Liver (tissue), 8 donors: ENCODE measurements at regions not wholly inside any gene's neighbourhood (a gene's known extent, or its start where the extent isn't known, plus 50 kb on each side); places are given as distances from the start of the nearest gene placed in this dataset.

ENCODE experiments used
- DNase-seq: peaks from one replicate; pipeline ENCODE4 v3.0.0-alpha.2; 2017; ENCODE audit warnings: low spot score
- H3K27ac ChIP-seq, 2 donors: one replicate each; pipeline ENCODE4 v1.7.0; 2013; ENCODE audit warnings: inconsistent platforms in 2 of 2, low read length in 2 of 2, control low read depth in 1 of 2, low read depth in 1 of 2, mild to moderate bottlenecking in 1 of 2
- H3K27me3 ChIP-seq, 4 donors: one replicate each; pipeline versions ENCODE4 v1.6.1 to v1.7.0; 2013; ENCODE audit warnings: low read length in 3 of 4, inconsistent platforms in 1 of 4, mild to moderate bottlenecking in 1 of 4, moderate library complexity in 1 of 4; ENCODE audit not compliant: control insufficient read depth in 4 of 4, insufficient read depth in 4 of 4
- H3K36me3 ChIP-seq, 4 donors: one replicate each; pipeline versions ENCODE4 v1.6.1 to v1.7.0; 2013; ENCODE audit warnings: low read length in 3 of 4, mild to moderate bottlenecking in 3 of 4, low read depth in 1 of 4, moderate library complexity in 1 of 4; ENCODE audit not compliant: control insufficient read depth in 4 of 4, insufficient read depth in 3 of 4
- H3K4me1 ChIP-seq, 4 donors: one replicate each; pipeline versions ENCODE4 v1.6.1 to v1.7.0; 2013; ENCODE audit warnings: low read length in 3 of 4, mild to moderate bottlenecking in 3 of 4, moderate library complexity in 1 of 4; ENCODE audit not compliant: control insufficient read depth in 4 of 4, insufficient read depth in 4 of 4
- H3K4me3 ChIP-seq, 3 donors: one replicate each; pipeline versions ENCODE4 v1.6.1 to v1.7.0; 2013; ENCODE audit warnings: low read length in 3 of 3, control low read depth in 1 of 3, low read depth in 1 of 3, mild to moderate bottlenecking in 1 of 3
- H3K9ac ChIP-seq, 2 donors: one replicate each; pipeline ENCODE4 v1.7.0; 2013; ENCODE audit warnings: low read length in 2 of 2, mild to moderate bottlenecking in 2 of 2, moderate library complexity in 2 of 2, control low read depth in 1 of 2, low read depth in 1 of 2
- H3K9me3 ChIP-seq, 4 donors: one replicate each; pipeline versions ENCODE4 v1.6.1 to v1.7.0; 2013; ENCODE audit warnings: low read length in 3 of 4; ENCODE audit not compliant: control insufficient read depth in 4 of 4
- ATF3 ChIP-seq: IDR thresholded peaks from 2 replicates; pipeline ENCODE4 v1.6.1; 2016; ENCODE audit warnings: antibody characterized with exemption
- CTCF ChIP-seq: fragments of 150-350 bp; IDR thresholded peaks from 2 replicates; pipeline ENCODE4 v1.5.1; 2017; ENCODE audit warnings: improper control_type of control experiment, low read depth, low read length; ENCODE audit not compliant: missing input control
- EGR1 ChIP-seq, 2 donors: IDR thresholded peaks; 2 replicates each; pipeline ENCODE4 v1.6.1; 2016 to 2018; ENCODE audit warnings: antibody characterized with exemption in 2 of 2, low read depth in 2 of 2
- FOXA1 ChIP-seq: IDR thresholded peaks from 2 replicates; pipeline ENCODE4 v1.6.1; 2016; ENCODE audit warnings: antibody characterized with exemption
- FOXA2 ChIP-seq: IDR thresholded peaks from 2 replicates; pipeline ENCODE4 v1.6.1; 2016; ENCODE audit warnings: antibody characterized with exemption
- GABPA ChIP-seq, 2 donors: IDR thresholded peaks in 1 of 2; conservative IDR thresholded peaks in 1 of 2; 2 replicates each; pipeline ENCODE4 v1.6.1; 2016; ENCODE audit warnings: antibody characterized with exemption in 2 of 2, mild to moderate bottlenecking in 1 of 2, moderate library complexity in 1 of 2
- HNF4A ChIP-seq, 2 donors: conservative IDR thresholded peaks; 2 replicates each; pipeline ENCODE4 v1.6.1; 2016; ENCODE audit warnings: antibody characterized with exemption in 2 of 2, mild to moderate bottlenecking in 2 of 2
- HNF4G ChIP-seq: IDR thresholded peaks from 2 replicates; pipeline ENCODE4 v1.6.1; 2016; ENCODE audit warnings: antibody characterized with exemption
- JUND ChIP-seq, 2 donors: IDR thresholded peaks; 2 replicates each; pipeline ENCODE4 v1.6.1; 2016; ENCODE audit warnings: antibody characterized with exemption in 2 of 2
- MAX ChIP-seq: IDR thresholded peaks from 2 replicates; pipeline ENCODE4 v1.6.1; 2016; ENCODE audit warnings: antibody characterized with exemption
- NR2F2 ChIP-seq: IDR thresholded peaks from 2 replicates; pipeline ENCODE4 v1.6.1; 2016; ENCODE audit warnings: antibody characterized with exemption
- RAD21 ChIP-seq, 2 donors: IDR thresholded peaks; 2 replicates each; pipeline ENCODE4 v1.6.1; 2016; ENCODE audit warnings: antibody characterized with exemption in 2 of 2, mild to moderate bottlenecking in 2 of 2
- REST ChIP-seq: IDR thresholded peaks from 2 replicates; pipeline ENCODE4 v1.6.1; 2016; ENCODE audit warnings: antibody characterized with exemption, mild to moderate bottlenecking
- RXRA ChIP-seq, 2 donors: IDR thresholded peaks; 2 replicates each; pipeline ENCODE4 v1.6.1; 2017 to 2018; ENCODE audit warnings: antibody characterized with exemption in 2 of 2, mild to moderate bottlenecking in 1 of 2
- SP1 ChIP-seq: IDR thresholded peaks from 2 replicates; pipeline ENCODE4 v1.6.1; 2018; ENCODE audit warnings: antibody characterized with exemption, mild to moderate bottlenecking
- TAF1 ChIP-seq: conservative IDR thresholded peaks from 2 replicates; pipeline ENCODE4 v1.6.1; 2016; ENCODE audit warnings: antibody characterized with exemption, mild to moderate bottlenecking
- YY1 ChIP-seq: IDR thresholded peaks from 2 replicates; pipeline ENCODE4 v1.6.1; 2016; ENCODE audit warnings: antibody characterized with exemption, mild to moderate bottlenecking
- ZBTB33 ChIP-seq: IDR thresholded peaks from 2 replicates; pipeline ENCODE4 v1.6.1; 2016; ENCODE audit warnings: antibody characterized with exemption
- WGBS: extraction: QIAGEN DNeasy Blood & Tissue Kit; methylation state at CpG from one replicate; pipeline ENCODE4 v1.1.7; 2013; 5-methylcytosine and 5-hydroxymethylcytosine counted together
- donor health status: healthy.
- donor health status: healthy.
- donor health status: healthy.
- donor health status: healthy.
- donor health status: healthy.

- no peak for DNase-seq
- H3K27ac ChIP-seq = no peak overlapping the region
- no peaks in the 10 kb centered on the region for H3K36me3 ChIP-seq
- no peak overlapping the region for H3K4me3 ChIP-seq
- TF ChIP-seq REST (no peak), MAX (no peak), GABPA (IDR thresholded peaks at IDR 0.05 in 1 of 2, conservative IDR thresholded peaks at IDR 0.05 in 1 of 2) (no peak), RAD21 (IDR thresholded peaks at IDR 0.05) (no peak), YY1 (no peak), FOXA1 (no peak), JUND (IDR thresholded peaks at IDR 0.05) (no peak), NR2F2 (no peak), RXRA (IDR thresholded peaks at IDR 0.05) (no peak), ZBTB33 (no peak), HNF4G (no peak), HNF4A (conservative IDR thresholded peaks at IDR 0.05) (no peak), EGR1 (IDR thresholded peaks at IDR 0.05; ENCODE audit: low read depth in 2 of 2) (no peak), FOXA2 (no peak)
- H3K9ac ChIP-seq = no peak overlapping the region
- H3K9me3 ChIP-seq = no peaks in the 10 kb centered on the region
- 51% methylated on average over 4 of the region's 4 CpGs for WGBS
- no peaks in the 10 kb centered on the region for H3K4me1 ChIP-seq
- no peaks in the 10 kb centered on the region for H3K27me3 ChIP-seq
These were observed 590.2 kb upstream of the UBE2E2 start for GRCh38 chr3:22612927-22613326.

- H3K4me1 ChIP-seq = no peaks in the 10 kb centered on the region
- H3K36me3 ChIP-seq = no peaks in the 10 kb centered on the region
- H3K27ac ChIP-seq = no peak overlapping the region
- no peak overlapping the region for H3K9ac ChIP-seq
- no peak for TF ChIP-seq FOXA1
- no peak for TF ChIP-seq JUND (IDR thresholded peaks at IDR 0.05)
- TF ChIP-seq ATF3 = no peak
- no peak for TF ChIP-seq TAF1
- TF ChIP-seq SP1 = no peak
- TF ChIP-seq YY1 = no peak
- no peak for TF ChIP-seq ZBTB33
- TF ChIP-seq FOXA2 = no peak
- no peak for TF ChIP-seq CTCF
- TF ChIP-seq RAD21 (IDR thresholded peaks at IDR 0.05) = no peak
- no peak for TF ChIP-seq REST
- TF ChIP-seq HNF4A (conservative IDR thresholded peaks at IDR 0.05) = no peak
- no peak for TF ChIP-seq RXRA (IDR thresholded peaks at IDR 0.05)
- TF ChIP-seq NR2F2 = no peak
- TF ChIP-seq GABPA (IDR thresholded peaks at IDR 0.05 in 1 of 2, conservative IDR thresholded peaks at IDR 0.05 in 1 of 2) = no peak
- DNase-seq = no peak
- 48% methylated on average over 2 of the region's 2 CpGs for WGBS
- H3K4me3 ChIP-seq = no peak overlapping the region
- no peaks in the 10 kb centered on the region for H3K27me3 ChIP-seq
- H3K9me3 ChIP-seq = no peaks in the 10 kb centered on the region
These were observed 587.3 kb upstream of the UBE2E2 start for GRCh38 chr3:22615790-22616189.
